NCI-H1092 treated with DMSO at 0.1 percent for 48 hours (cell line): ENCODE measurements at regions not wholly inside any gene's neighbourhood (a gene's known extent, or its start where the extent isn't known, plus 50 kb on each side); places are given as distances from the start of the nearest gene placed in this dataset.

ENCODE experiments used
- DNase-seq: peaks from one replicate; lab custom pipeline; 2025; lab: John Stamatoyannopoulos, UW

DNA sequence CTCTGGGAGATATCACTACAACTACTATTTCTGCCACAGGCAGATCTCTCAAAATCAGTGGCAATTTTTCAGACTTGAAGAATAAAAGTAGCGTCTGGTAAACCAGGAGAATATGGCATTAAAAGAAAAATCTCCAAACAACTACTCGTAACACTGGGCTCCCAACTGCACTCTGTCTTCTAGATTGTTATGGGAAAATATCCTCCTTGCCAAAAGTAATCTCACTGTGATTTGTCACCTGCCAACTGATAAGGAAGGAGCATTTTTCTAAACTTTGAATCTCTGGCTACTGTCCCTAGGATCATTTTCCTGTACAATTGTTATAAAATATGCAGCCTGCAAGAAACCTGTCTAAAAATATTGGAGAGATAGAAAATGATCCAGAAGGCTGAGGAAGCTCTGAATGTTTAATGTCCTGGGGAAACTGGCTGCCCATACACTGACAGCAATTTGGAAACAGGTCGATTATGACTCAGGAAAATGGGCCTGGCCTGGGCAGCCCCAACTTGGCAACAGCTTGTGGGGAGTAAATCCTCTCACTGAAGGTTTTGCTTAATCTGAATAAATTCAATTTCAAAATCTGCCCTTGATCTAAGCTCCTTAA, 90.5 kb upstream of the DBX1 start:
- DNase-seq: peak; percentile 12

DNA sequence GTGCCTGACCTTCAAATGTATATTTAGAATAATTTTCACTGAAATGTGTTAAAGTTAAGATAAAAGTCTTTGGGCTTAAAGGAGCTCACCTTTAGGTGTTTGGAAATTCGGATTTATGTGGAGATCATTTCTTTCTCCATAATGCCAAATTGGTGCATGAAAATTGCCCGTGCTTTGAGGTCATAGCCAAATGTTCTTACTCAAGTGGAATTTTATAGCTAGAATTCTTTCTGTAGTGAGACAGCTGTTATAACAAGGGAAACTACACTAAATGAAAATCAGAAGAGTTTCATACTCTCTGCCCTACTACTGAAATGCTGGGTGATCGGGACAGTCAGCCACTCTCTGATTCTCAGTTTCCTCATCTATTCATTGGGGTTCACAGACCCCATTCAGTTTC, 89.5 kb upstream of the DBX1 start:
- peak; percentile 78 for DNase-seq

DNA sequence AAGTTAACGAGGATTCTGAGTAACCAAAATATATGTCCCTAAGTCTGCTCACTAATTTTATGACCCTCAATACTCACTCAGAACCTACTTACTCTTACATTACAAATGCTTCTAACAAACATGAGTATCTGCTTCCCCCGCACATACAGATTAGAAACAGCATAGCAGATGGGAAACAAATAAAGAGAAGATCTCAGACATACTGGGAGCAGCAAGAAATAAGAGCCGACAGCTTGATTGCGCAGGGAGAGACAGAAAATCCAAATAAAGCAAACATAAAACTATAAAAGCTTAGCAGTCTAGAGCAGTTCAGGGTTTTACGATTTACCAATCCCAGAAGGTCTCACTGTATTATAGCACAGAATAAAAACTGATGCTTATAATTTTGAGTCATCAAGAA, 89.1 kb upstream of the DBX1 start:
- DNase-seq: peak; percentile 86

DNA sequence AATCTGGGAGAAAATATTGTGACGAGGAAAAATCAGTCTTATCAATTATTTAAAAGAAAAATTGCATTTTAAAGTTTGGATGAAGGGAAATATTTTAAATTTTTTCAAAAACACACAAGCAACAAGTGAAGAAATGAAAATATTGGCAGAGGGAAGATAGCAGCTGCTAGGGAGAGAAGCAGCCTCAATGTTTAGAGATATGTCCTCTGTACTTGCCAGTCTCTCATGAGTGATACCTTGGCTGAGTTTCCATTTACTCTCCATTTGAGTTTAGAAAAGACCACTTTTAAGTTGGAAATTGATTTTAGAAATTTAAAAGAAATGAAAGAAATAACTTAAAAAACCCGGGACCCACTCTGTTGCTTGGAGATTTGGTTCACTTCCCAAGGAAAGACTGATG, 88.6 kb upstream of the DBX1 start:
- peak; percentile 60 for DNase-seq

DNA sequence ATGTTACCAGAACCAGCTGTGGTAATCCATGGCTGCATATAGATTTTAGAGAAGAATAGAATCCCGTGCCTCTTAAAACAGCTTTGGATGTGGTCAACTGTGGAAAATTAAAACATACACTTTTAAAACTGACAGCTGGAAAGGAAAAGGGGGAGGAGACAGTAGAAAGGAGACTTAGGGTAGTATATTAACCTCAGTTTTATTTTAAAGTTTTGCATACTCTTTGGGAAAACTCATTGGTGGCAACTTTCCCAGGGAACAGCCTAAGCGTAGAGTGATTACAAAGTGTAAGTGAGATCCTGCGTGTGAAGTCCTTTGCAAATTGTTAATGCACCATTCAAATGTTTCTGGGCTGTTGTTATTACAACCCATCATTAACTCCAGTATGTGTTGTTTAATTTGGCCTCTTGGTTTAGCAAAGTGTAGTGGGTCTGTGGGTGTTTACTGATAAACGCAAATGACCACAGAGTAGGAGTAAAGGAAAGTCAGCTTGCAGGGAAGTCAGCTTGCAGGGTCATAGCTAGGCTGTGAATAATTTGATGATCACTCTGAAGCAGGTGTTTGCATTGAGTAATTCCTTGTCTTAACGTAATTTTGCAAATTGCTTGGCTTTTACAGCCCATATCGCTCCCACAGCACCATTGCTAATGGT, 88.0 kb upstream of the DBX1 start:
- peak; percentile 60 for DNase-seq

DNA sequence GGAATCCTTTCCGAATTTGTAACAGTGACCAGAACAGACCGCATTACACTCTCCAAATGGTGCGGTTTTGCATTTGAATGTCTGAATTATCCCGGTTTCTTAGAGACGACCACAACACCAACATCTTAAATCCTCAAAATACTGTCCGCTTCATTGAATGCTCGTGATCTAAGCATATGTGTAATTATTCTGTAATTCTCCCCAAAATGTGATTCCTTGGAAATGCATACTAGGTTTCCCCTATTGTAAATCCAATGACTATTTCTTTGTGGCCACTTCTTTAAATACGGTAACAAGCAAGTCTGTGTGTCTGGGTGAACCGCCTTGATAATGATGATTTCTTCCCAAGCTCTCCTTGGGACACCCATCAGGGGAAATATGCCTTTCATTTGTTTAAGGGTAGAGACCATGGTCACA, 87.3 kb upstream of the DBX1 start:
- DNase-seq: no peak

DNA sequence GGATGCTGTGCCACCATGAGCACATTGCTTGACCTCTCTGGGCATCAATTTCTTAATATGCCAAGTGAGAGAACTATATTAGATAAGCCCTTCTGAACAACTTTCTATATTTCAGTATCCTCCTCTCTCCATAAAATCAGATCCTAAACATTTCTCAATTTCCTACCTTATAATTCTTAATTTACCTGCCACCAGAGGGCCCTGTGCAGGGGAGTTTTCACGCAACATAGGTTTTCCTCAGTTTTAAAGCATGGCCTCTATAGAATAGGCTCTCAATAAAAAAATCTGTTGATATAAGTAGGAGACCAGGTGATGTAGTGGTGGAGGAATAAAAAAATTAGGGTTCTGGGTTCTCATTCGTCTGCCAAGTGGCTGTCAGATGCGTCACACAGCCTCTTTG, 83.7 kb upstream of the DBX1 start:
- DNase-seq: no peak

DNA sequence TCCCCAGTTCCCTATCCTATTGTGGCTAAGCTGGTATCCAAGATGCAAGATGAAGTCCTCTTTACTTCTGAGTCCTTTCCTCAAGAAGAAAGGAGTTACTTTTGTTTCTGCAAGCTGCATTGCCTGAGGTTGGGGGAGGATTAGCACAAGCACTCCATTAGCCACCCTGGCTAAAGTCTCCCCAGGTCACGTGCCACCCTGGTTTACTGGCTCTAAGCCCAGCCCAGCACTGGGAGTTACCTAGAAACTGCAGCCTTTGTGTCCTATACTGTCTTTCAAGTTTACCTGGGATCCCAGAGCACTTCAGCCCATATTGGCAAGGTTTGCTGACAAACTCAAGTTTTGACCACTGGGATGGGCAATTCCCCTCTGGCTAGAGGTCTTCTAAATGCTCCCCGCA, 78.4 kb upstream of the DBX1 start:
- peak; percentile 45 for DNase-seq

DNA sequence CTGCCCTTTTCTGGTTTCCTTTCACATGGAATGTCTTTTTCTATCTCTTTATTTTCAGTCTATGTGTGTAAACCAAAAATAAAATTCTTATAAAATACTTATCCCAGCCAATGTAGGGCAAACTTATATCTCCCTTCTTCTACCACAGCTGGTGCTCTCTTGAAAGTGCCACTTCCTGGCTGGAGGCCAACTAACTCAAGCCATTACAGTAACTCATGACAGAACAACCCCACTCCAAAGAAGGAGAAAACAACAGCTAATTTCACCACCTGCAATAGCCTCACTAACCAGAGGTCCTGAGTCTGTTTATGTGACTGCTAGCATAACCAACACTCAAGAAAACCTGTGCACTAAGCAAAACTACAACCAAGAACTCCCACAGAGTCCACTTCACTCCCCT, 74.9 kb upstream of the DBX1 start:
- DNase-seq: no peak

DNA sequence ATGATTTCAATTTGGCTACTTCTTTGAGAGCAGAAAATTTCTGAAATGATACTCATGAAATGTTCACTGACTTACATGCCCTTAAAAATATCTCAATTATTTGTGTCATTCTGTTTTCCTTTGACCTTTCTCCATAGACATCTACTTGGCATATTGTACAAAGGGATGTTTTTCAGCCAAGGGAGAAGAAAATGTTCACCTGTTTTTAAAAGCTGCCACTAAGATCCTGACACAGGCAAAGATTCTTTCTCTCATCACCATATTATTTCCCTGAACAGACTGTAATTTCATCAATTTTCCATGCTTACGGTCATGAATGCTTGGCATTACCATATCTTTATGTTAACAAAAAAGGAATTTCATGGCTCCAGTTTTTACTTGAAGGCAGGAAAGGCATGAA, 67.4 kb upstream of the DBX1 start:
- DNase-seq: no peak

DNA sequence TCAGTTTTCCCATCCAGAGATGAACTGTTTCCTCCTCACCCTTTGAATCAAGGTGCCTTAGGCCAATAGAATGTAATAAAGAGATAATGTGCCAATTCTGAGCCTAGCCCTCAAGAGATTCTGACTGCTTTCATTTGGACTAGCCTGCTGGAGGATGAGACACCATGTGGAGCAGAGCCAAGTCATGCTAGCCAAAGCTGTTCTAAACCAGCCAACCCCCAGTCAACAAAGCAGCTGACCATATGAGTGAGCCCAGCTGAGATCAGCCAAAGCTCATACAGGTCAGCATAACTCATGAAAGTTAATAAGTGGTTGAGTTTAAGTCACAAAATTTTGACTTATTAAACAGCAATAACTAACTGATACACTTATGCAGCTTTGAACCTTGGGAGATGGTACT, 66.7 kb upstream of the DBX1 start:
- no peak for DNase-seq

DNA sequence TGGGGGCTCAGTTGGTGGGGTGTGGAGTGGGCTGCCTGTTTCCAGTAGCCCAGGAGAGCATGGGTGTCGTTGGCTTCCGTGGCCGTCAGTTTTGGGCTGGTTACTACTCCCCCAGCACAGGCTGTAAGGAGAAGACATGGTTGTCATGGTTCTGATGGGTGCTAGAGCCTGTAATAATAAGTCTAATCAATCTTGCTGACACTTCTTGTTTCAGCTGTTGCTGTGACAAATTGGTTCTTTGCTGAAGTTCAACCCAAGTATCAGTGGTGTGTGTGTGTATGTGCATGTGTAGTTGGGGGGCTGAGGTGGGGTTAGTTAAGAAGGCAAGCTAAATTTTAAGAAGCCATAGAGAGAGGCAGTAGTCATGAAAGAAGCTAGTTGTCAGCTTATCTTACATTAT, 61.3 kb upstream of the DBX1 start:
- no peak for DNase-seq

DNA sequence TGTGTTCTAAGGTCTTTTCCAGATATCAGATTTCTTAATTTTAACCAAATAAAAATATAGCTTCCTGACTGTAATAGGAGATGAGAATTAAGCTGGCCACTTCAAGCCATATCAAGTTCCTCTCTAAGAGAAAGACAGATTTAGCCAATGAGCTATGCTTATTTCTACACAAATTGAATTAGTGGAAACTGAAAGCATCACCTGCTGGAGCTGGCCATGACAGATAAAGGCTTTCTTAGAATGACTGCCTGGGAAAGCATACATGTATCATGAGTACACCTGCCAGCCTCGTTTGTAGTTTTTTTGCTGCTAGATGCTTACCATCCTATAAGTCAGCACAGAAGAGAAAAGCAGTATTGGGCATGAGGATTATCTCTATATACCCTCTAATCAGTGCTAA, 53.5 kb upstream of the DBX1 start:
- DNase-seq: no peak

DNA sequence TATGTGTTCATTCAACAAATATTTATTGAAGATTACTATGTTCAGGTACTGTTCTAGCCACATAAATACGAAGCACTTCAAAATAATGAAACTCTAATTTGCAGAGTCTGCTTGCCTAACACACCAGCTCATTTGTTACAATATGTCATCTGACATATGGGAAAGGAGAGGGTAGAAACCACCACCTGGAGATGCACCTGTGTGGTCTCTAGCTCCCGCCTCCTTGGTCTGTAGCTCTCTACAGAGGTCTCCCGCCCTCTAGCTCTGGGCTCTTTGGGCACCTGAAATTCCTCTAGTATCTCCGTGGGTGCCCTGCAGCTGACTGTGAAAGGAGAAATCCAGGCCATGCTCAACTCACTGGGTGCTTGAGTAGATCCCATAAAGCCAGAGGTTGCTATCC, 51.4 kb upstream of the DBX1 start:
- no peak for DNase-seq
